Keratinocyte (primary cell): ENCODE measurements at regions not wholly inside any gene's neighbourhood (a gene's known extent, or its start where the extent isn't known, plus 50 kb on each side); places are given as distances from the start of the nearest gene placed in this dataset.

Experiments used
- DNase-seq: peaks from one replicate; pipeline ENCODE4 v3.0.0-alpha.2; 2011; ENCODE audit warnings: low read depth, missing footprints, low spot score
- FAIRE-seq: peaks from 2 replicates; lab custom pipeline; 2011; peaks lifted over from hg19 to GRCh38; lab: Jason Lieb, UNC
- H2AFZ ChIP-seq: 2 replicates; pipeline ENCODE4 v1.6.0; 2012; ENCODE audit warnings: low read length, control low read depth, inconsistent platforms; ENCODE audit not compliant: control insufficient read depth
- H3K27ac ChIP-seq: 2 replicates; pipeline ENCODE4 v1.5.1; 2011; ENCODE audit warnings: low read length; ENCODE audit not compliant: control insufficient read depth, insufficient read depth
- H3K27me3 ChIP-seq: 3 replicates; pipeline ENCODE4 v1.6.0; 2011; ENCODE audit warnings: low read length; ENCODE audit not compliant: control insufficient read depth, insufficient read depth; ENCODE audit errors: extremely low read depth
- H3K36me3 ChIP-seq, 2 experiments: 2 replicates in 1 of 2; 3 replicates in 1 of 2; pipeline ENCODE4 v1.5.1; 2011; ENCODE audit warnings: low read length in 2 of 2, mild to moderate bottlenecking in 1 of 2; ENCODE audit not compliant: control insufficient read depth in 2 of 2, insufficient read depth in 2 of 2; ENCODE audit errors: extremely low read depth in 1 of 2
- H3K4me1 ChIP-seq: 3 replicates; pipeline ENCODE4 v1.5.1; 2011; ENCODE audit warnings: low read length; ENCODE audit not compliant: control insufficient read depth, insufficient read depth; ENCODE audit errors: extremely low read depth
- H3K4me2 ChIP-seq: 3 replicates; pipeline ENCODE4 v1.6.0; 2011; ENCODE audit warnings: low read depth, low read length; ENCODE audit not compliant: control insufficient read depth, insufficient read depth; ENCODE audit errors: extremely low read depth
- H3K4me3 ChIP-seq, 3 experiments: fragments of 200-600 bp in 1 of 3; sonication (generic) in 1 of 3; 2 replicates in 2 of 3; 3 replicates in 1 of 3; pipeline ENCODE4 v1.5.1; 2011 to 2016; ENCODE audit warnings: low read length in 3 of 3, mild to moderate bottlenecking in 3 of 3, control low read depth in 2 of 3, inconsistent platforms in 1 of 3, low read depth in 1 of 3, mixed read lengths in 1 of 3, mixed run types in 1 of 3, moderate library complexity in 1 of 3; ENCODE audit not compliant: control insufficient read depth in 2 of 3, insufficient read depth in 2 of 3; ENCODE audit errors: extremely low read depth in 1 of 3
- H3K79me2 ChIP-seq: 2 replicates; pipeline ENCODE4 v1.6.0; 2012; ENCODE audit warnings: low read length; ENCODE audit not compliant: control insufficient read depth, insufficient read depth
- H3K9ac ChIP-seq: 3 replicates; pipeline ENCODE4 v1.6.0; 2011; ENCODE audit warnings: low read length; ENCODE audit not compliant: control insufficient read depth, insufficient read depth; ENCODE audit errors: extremely low read depth
- H3K9me1 ChIP-seq: 3 replicates; pipeline ENCODE4 v1.6.0; 2011; ENCODE audit warnings: low read length; ENCODE audit not compliant: control insufficient read depth, insufficient read depth; ENCODE audit errors: extremely low read depth
- H3K9me3 ChIP-seq: 2 replicates; pipeline ENCODE4 v1.5.1; 2012; ENCODE audit warnings: low read depth, low read length; ENCODE audit not compliant: control insufficient read depth
- H4K20me1 ChIP-seq: 3 replicates; pipeline ENCODE4 v1.6.0; 2011; ENCODE audit warnings: low read length; ENCODE audit not compliant: control insufficient read depth, insufficient read depth; ENCODE audit errors: extremely low read depth
- CTCF ChIP-seq, 3 experiments: IDR thresholded peaks in 1 of 3; conservative IDR thresholded peaks in 1 of 3; optimal IDR thresholded peaks in 1 of 3; 2 replicates in 2 of 3; 3 replicates in 1 of 3; pipeline versions ENCODE3 to v1.5.1; 2011; ENCODE audit warnings: low read length in 3 of 3, mild to moderate bottlenecking in 3 of 3, moderate library complexity in 2 of 3, control low read depth in 1 of 3, inconsistent platforms in 1 of 3; ENCODE audit not compliant: insufficient read depth in 2 of 3; ENCODE audit errors: extremely low read depth in 1 of 3
- EZH2 ChIP-seq: IDR thresholded peaks from one replicate; pipeline ENCODE4 v1.6.1; 2012; ENCODE audit warnings: inconsistent platforms, mild to moderate bottlenecking, low read length, moderate library complexity
- dilution Hi-C: fragments of 300-500 bp; cut with MboI; formaldehyde crosslinking; loops from one replicate; pipeline ENCODE4 v1.7.0; 2020; ENCODE audit warnings: low sequenced_read_pairs; ENCODE audit not compliant: extremely low pct_ligation_motif_present

- dilution Hi-C loops, result no loop called here
Observed at GRCh38 chr3:135532021-135532420, 433.5 kb upstream of the PPP2R3A start.

GRCh38 chr3:135538123-135538522, 427.4 kb upstream of the PPP2R3A start:
- H2AFZ ChIP-seq, result no peak overlapping the region
- H3K36me3 ChIP-seq, result no peaks in the 10 kb centered on the region
- H3K9ac ChIP-seq, result no peak overlapping the region
- FAIRE-seq (no peak), DNase-seq (no peak)
- no peaks in the 10 kb centered on the region for H3K27me3 ChIP-seq
- H3K4me3 ChIP-seq, result no peak overlapping the region
- no peaks in the 10 kb centered on the region for H3K9me3 ChIP-seq
- TF ChIP-seq CTCF (optimal IDR thresholded peaks at IDR 0.05 in 1 of 3, IDR thresholded peaks at IDR 0.05 in 1 of 3, conservative IDR thresholded peaks at IDR 0.05 in 1 of 3; ENCODE audit: extremely low read depth in 1 of 3, insufficient read depth in 2 of 3, low read length in 3 of 3) (no peak), EZH2 (no peak)
- H3K4me1 ChIP-seq, result no peaks in the 10 kb centered on the region
- no peak overlapping the region for H3K4me2 ChIP-seq
- dilution Hi-C loops, result no loop called here
- H3K9me1 ChIP-seq, result no peaks in the 10 kb centered on the region
- no peaks in the 10 kb centered on the region for H4K20me1 ChIP-seq
- H3K79me2 ChIP-seq, result no peaks in the 10 kb centered on the region
- H3K27ac ChIP-seq, result no peak overlapping the region

More at GRCh38 chr3:135532021-135532420, 433.5 kb upstream of the PPP2R3A start:
- Histone ChIP-seq H3K9me3 (no peaks in the 10 kb centered on the region), H4K20me1 (no peaks in the 10 kb centered on the region), H3K27me3 (no peaks in the 10 kb centered on the region), H3K9ac (no peak overlapping the region), H2AFZ (no peak overlapping the region), H3K79me2 (no peaks in the 10 kb centered on the region), H3K4me3 (no peak overlapping the region), H3K4me2 (no peak overlapping the region), H3K9me1 (no peaks in the 10 kb centered on the region), H3K36me3 (no peaks in the 10 kb centered on the region), H3K27ac (no peak overlapping the region), H3K4me1 (no peaks in the 10 kb centered on the region)
- FAIRE-seq (no peak), DNase-seq (no peak)
- no peak for TF ChIP-seq CTCF (optimal IDR thresholded peaks at IDR 0.05 in 1 of 3, IDR thresholded peaks at IDR 0.05 in 1 of 3, conservative IDR thresholded peaks at IDR 0.05 in 1 of 3; ENCODE audit: extremely low read depth in 1 of 3, insufficient read depth in 2 of 3, low read length in 3 of 3)
- no peak for TF ChIP-seq EZH2
